Lower leg skin (tissue), 4 donors: ENCODE measurements at regions not wholly inside any gene's neighbourhood (a gene's known extent, or its start where the extent isn't known, plus 50 kb on each side); places are given as distances from the start of the nearest gene placed in this dataset.

Experiments used
- DNase-seq, 2 donors: peaks; one replicate each; pipeline ENCODE4 v3.0.0-alpha.2; 2019; ENCODE audit warnings: low spot score in 2 of 2
- H3K4me3 ChIP-seq: fragments of 200-600 bp; sonication (generic); 2 replicates; pipeline ENCODE4 v1.5.1; 2017; ENCODE audit warnings: mild to moderate bottlenecking, low read depth; ENCODE audit not compliant: poor library complexity, severe bottlenecking
- POLR2A ChIP-seq, 2 donors: fragments of 450-650 bp; IDR thresholded peaks; one replicate each; pipeline ENCODE4 v1.6.1; 2016 to 2017; ENCODE audit warnings: antibody characterized with exemption in 2 of 2, mild to moderate bottlenecking in 1 of 2, moderate library complexity in 1 of 2
- WGBS, 2 donors: methylation state at CpG; one replicate each; pipeline ENCODE4 v1.1.5; 2018; 5-methylcytosine and 5-hydroxymethylcytosine counted together
- intact Hi-C: fragments of 100-400 bp; cut with DNase I; formaldehyde crosslinking; loops from one replicate; pipeline ENCODE4 v1.15.0; 2023; ENCODE audit warnings: low total_unique reads
- TF ChIP-seq, protein P1 (sequence below), 3 donors: fragments of 450-650 bp; IDR thresholded peaks; one replicate each; pipeline ENCODE4 v1.5.1; 2016; ENCODE audit warnings: antibody characterized with exemption in 3 of 3, mild to moderate bottlenecking in 3 of 3, moderate library complexity in 2 of 3

DNA sequence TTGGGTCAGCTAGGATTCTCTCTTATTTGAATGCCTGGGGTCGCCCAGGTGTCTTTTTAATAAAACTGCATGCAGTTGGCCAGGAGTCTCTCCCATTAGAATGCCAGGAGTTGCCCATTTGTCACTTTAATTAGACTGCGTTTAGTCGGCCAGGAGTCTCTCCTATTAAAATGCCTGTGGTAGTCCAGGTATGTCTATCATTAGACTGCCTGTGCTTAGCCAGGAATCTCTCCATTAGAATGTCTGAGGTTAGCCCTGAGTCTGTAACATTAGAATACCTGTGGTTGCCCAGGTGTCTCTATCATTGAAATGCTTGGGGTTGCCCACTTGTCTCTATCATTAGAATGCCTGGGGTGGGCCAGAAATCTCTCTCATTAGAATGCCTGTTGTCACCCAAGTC lies 1470.9 kb downstream of the UQCRFS1 start:
- intact Hi-C loops, result no loop called here
- H3K4me3 ChIP-seq, result no peak overlapping the region
- DNase-seq, result no peak
- 67 to 89% methylated on average over 3 of the region's 3 CpGs for WGBS, 2 donors
- TF ChIP-seq, protein P1, sequence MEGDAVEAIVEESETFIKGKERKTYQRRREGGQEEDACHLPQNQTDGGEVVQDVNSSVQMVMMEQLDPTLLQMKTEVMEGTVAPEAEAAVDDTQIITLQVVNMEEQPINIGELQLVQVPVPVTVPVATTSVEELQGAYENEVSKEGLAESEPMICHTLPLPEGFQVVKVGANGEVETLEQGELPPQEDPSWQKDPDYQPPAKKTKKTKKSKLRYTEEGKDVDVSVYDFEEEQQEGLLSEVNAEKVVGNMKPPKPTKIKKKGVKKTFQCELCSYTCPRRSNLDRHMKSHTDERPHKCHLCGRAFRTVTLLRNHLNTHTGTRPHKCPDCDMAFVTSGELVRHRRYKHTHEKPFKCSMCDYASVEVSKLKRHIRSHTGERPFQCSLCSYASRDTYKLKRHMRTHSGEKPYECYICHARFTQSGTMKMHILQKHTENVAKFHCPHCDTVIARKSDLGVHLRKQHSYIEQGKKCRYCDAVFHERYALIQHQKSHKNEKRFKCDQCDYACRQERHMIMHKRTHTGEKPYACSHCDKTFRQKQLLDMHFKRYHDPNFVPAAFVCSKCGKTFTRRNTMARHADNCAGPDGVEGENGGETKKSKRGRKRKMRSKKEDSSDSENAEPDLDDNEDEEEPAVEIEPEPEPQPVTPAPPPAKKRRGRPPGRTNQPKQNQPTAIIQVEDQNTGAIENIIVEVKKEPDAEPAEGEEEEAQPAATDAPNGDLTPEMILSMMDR (IDR thresholded peaks at IDR 0.05), result no peak
- no peak for TF ChIP-seq POLR2A (IDR thresholded peaks at IDR 0.05)

DNA sequence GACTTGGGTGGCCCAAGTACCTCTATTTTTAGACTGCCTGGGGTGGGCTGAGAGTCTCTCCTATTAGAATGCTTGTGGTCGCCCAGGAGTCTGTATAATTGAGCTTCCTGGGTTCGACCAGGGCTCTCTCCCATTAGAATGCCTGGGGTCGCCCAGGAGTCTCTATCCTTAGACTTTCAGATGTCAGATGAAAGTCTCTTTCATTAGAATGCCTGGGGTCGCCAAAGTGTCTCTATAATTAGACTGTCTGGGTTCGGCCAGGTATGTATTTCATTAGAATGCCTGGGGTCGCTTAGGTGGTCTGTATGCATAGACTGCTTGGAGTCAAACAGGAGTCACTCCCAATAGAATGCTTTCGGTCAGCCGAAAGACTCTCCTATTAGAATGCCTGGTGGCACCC lies 1471.7 kb downstream of the UQCRFS1 start:
- DNase-seq, result peak in 1 of 2 donors; percentile 29
- intact Hi-C loops, result no loop called here
- TF ChIP-seq, protein P1 (IDR thresholded peaks at IDR 0.05), result no peak
- no peak for TF ChIP-seq POLR2A (IDR thresholded peaks at IDR 0.05)
- 84 to 92% methylated on average over 8 of the region's 8 CpGs for WGBS, 2 donors
- no peak overlapping the region for H3K4me3 ChIP-seq

DNA sequence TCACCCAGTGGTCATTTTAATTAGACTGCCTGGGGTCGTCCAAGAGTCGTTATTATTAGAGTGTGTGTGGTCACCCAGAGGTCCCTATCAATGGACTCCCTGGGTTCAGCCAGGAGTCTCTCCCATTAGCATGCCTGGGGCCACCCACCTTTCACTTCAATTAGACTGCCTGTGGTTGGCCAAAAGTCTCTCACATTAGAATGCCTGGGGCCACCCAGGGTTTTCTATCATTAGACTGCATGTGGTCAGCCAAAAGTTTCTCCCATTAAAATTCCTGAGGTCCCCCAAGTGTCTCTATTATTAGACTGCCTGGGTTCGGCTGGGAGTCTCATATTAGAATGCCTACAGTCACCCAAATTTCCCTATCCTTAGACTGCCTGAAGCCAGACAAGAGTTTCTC lies 1472.6 kb downstream of the UQCRFS1 start:
- intact Hi-C loops, result no loop called here
- peak in 1 of 2 donors; percentile 31 for DNase-seq
- WGBS, 2 donors, result 62 to 78% methylated on average over 3 of the region's 3 CpGs
- no peak overlapping the region for H3K4me3 ChIP-seq
- TF ChIP-seq POLR2A (IDR thresholded peaks at IDR 0.05), result no peak
- TF ChIP-seq, protein P1 (IDR thresholded peaks at IDR 0.05), result no peak

DNA sequence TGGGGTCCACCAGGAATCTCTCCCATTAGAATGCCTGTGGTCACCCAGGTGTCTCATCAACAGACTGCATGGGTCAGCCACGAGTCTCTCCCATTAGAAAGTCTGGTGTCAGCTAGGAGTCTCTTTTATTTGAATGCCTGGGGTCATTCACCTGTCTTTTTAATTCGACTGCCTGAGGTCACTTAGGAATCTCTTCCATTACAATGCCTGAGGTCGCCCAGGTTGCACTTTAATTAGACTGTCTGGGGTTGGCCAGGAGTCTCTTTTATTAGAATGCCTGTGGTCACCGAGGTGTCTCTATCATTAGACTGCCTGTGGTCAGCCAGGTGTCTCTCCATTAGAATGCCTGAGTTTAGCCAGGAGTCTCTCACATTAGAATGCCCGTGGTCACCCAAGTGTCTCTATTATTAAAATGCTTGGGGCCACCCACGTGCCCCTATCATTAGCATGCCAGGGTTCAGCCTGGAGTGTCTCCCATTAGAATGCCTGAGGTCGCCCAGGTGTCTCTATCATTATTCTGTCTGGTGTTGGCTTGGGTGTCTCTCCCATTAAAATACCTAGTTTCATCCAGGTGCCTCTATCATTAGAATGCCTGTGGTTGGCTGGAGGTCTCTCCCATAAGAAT lies 1474.3 kb downstream of the UQCRFS1 start:
- TF ChIP-seq POLR2A (IDR thresholded peaks at IDR 0.05), result no peak
- TF ChIP-seq, protein P1 (IDR thresholded peaks at IDR 0.05), result no peak
- WGBS, 2 donors, result 75 to 94% methylated on average over 7 of the region's 7 CpGs
- peak in 1 of 2 donors; percentile 39 for DNase-seq
- intact Hi-C loops, result no loop called here
- no peak overlapping the region for H3K4me3 ChIP-seq

DNA sequence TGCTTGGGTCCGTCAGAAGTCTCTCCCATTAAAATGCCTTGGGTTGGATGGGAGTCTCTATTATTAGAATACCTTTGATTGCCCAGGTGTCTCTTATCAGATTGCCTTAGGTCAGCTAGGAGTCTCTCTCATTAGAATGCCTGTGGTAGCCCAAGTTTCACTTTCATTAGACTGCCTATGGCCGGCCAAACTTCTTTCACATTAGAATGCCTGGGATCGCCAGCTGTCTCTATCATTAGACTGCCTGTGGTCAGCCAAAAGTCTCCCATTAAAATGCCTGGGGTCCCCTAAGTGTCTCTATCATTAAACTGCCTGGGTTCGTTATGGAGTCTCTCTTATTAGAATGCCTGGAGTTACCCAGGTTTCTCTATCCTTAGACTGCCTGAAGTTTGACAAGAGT lies 1476.7 kb downstream of the UQCRFS1 start:
- DNase-seq, result no peak
- no peak overlapping the region for H3K4me3 ChIP-seq
- 83 to 89% methylated on average over 4 of the region's 4 CpGs for WGBS, 2 donors
- TF ChIP-seq, protein P1 (IDR thresholded peaks at IDR 0.05), result no peak
- no peak for TF ChIP-seq POLR2A (IDR thresholded peaks at IDR 0.05)
- intact Hi-C loops, result no loop called here

DNA sequence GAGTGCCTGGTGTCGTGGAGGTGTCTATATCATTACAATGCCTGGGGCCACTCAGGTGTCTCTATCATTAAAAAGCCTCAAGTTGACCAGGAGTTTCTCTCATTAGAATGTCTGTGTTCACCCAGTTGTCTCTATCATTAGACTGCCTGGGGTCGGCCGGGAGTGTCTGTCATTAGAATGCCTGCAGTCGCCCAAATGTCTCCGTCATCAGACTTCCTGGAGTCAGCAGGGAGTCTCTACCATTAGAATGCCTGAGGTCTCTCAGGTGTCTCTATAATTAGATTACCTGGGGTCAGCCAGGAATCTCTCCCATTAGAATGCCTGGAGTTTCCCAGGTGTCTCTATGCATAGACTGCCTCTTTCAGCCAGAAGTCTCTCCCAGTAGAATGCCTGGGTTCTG lies 1477.6 kb downstream of the UQCRFS1 start:
- 78 to 89% methylated on average over 5 of the region's 5 CpGs for WGBS, 2 donors

More for the DNA sequence above, 1477.6 kb downstream of the UQCRFS1 start:
- DNase-seq, result no peak
- H3K4me3 ChIP-seq, result no peak overlapping the region
- intact Hi-C loops, result no loop called here
- no peak for TF ChIP-seq POLR2A (IDR thresholded peaks at IDR 0.05)
- TF ChIP-seq, protein P1 (IDR thresholded peaks at IDR 0.05), result no peak
